MCF 10A (cell line): ENCODE measurements at regions not wholly inside any gene's neighbourhood (a gene's known extent, or its start where the extent isn't known, plus 50 kb on each side); places are given as distances from the start of the nearest gene placed in this dataset.

Experiments used
- BruUV-seq: library from RNA; stranded (reverse); fragments of 400-500 nt; replicated peaks from 2 replicates; lab custom pipeline; 2021; lab: Mats Ljungman, UMichigan
- CTCF ChIA-PET: fragments of 300-600 bp; sonication (Branson Sonifier 250); formaldehyde crosslinking; extraction: SDS; loops from one replicate; lab custom pipeline; 2021; ENCODE audit warnings: antibody characterized with exemption, inconsistent platforms; lab: Yijun Ruan, JAX
- POLR2A ChIA-PET: fragments of 300-600, 350-650 bp; sonication (Branson Sonifier 250); formaldehyde crosslinking; extraction: SDS; loops from one replicate; lab custom pipeline; 2020; ENCODE audit warnings: antibody characterized with exemption, inconsistent platforms; lab: Yijun Ruan, JAX
- DNase-seq: peaks from one replicate; pipeline ENCODE4 v3.0.0-alpha.2; 2018; ENCODE audit not compliant: unreplicated experiment
- H3K27ac Mint-ChIP-seq: one replicate; pipeline ENCODE4 v1.8.0; 2022; ENCODE audit warnings: mild to moderate bottlenecking, low read depth, mixed read lengths; ENCODE audit not compliant: unreplicated experiment
- H3K27me3 Mint-ChIP-seq: one replicate; pipeline ENCODE4 v1.8.0; 2022; ENCODE audit warnings: mixed read lengths; ENCODE audit not compliant: insufficient read depth, unreplicated experiment
- H3K36me3 Mint-ChIP-seq: one replicate; pipeline ENCODE4 v1.8.0; 2022; ENCODE audit warnings: mild to moderate bottlenecking, moderate library complexity, mixed read lengths; ENCODE audit not compliant: insufficient read depth, unreplicated experiment
- H3K4me1 Mint-ChIP-seq: one replicate; pipeline ENCODE4 v1.8.0; 2022; ENCODE audit warnings: mixed read lengths; ENCODE audit not compliant: insufficient read depth, unreplicated experiment
- H3K4me3 Mint-ChIP-seq: one replicate; pipeline ENCODE4 v1.8.0; 2022; ENCODE audit warnings: mild to moderate bottlenecking, moderate library complexity, mixed read lengths; ENCODE audit not compliant: unreplicated experiment
- H3K9me3 Mint-ChIP-seq: one replicate; pipeline ENCODE4 v1.8.0; 2022; ENCODE audit warnings: mixed read lengths; ENCODE audit not compliant: unreplicated experiment
- CTCF ChIP-seq: fragments of 200-600 bp; IDR thresholded peaks from one replicate; pipeline ENCODE4 v1.8.0; 2022; ENCODE audit warnings: antibody characterized with exemption, mild to moderate bottlenecking; ENCODE audit not compliant: unreplicated experiment
- intact Hi-C: fragments of 100-400 bp; cut with micrococcal nuclease; formaldehyde crosslinking; loops from 2 replicates; pipeline ENCODE4 v1.14.1; 2022

GRCh38 chr7:67955061-67955460 is 958.4 kb downstream of the TYW1 start:
- no TSS peak for BruUV-seq
- no peak for DNase-seq
- Mint-ChIP-seq H3K9me3 (peaks cover 34% of the 10 kb centered on the region), H3K4me1 (no peaks in the 10 kb centered on the region), H3K27me3 (no peaks in the 10 kb centered on the region), H3K4me3 (no peak overlapping the region), H3K27ac (no peak overlapping the region), H3K36me3 (no peaks in the 10 kb centered on the region)
- POLR2A ChIA-PET = no interaction called here
- TF ChIP-seq CTCF = no peak
- intact Hi-C loops = no loop called here
- CTCF ChIA-PET = no interaction called here

- no peak for TF ChIP-seq CTCF
Measured at GRCh38 chr7:67962863-67963262, 966.2 kb downstream of the TYW1 start.

GRCh38 chr7:67976490-67976889 is 979.9 kb downstream of the TYW1 start:
- Mint-ChIP-seq H3K36me3 (no peaks in the 10 kb centered on the region), H3K27me3 (no peaks in the 10 kb centered on the region), H3K4me1 (no peaks in the 10 kb centered on the region), H3K4me3 (no peak overlapping the region), H3K9me3 (peaks cover 10% of the 10 kb centered on the region), H3K27ac (no peak overlapping the region)
- POLR2A ChIA-PET = no interaction called here
- CTCF ChIA-PET = no interaction called here
- DNase-seq = no peak
- BruUV-seq = no TSS peak
- intact Hi-C loops = no loop called here
- TF ChIP-seq CTCF = no peak

More at GRCh38 chr7:67962863-67963262, 966.2 kb downstream of the TYW1 start:
- ChIA-PET POLR2A (no interaction called here), CTCF (no interaction called here)
- DNase-seq = no peak
- H3K27ac Mint-ChIP-seq = no peak overlapping the region
- intact Hi-C loops = no loop called here
- H3K36me3 Mint-ChIP-seq = no peaks in the 10 kb centered on the region
- H3K4me1 Mint-ChIP-seq = no peaks in the 10 kb centered on the region
- BruUV-seq = no TSS peak
- H3K4me3 Mint-ChIP-seq = no peak overlapping the region
- H3K9me3 Mint-ChIP-seq = peaks cover 27% of the 10 kb centered on the region
- no peaks in the 10 kb centered on the region for H3K27me3 Mint-ChIP-seq

- Mint-ChIP-seq H3K36me3 (no peaks in the 10 kb centered on the region), H3K27ac (no peak overlapping the region), H3K9me3 (peaks cover 18% of the 10 kb centered on the region), H3K4me1 (no peaks in the 10 kb centered on the region), H3K27me3 (no peaks in the 10 kb centered on the region), H3K4me3 (no peak overlapping the region)
- POLR2A ChIA-PET = no interaction called here
- no TSS peak for BruUV-seq
- DNase-seq = no peak
- CTCF ChIA-PET = interaction anchor here (0.6 kb wide), 2 partner anchors 611 to 1078 kb away, joined by 3 to 4 read pairs; no protein-coding TSS in a partner anchor
- no peak for TF ChIP-seq CTCF
- intact Hi-C loops = no loop called here
Measured at GRCh38 chr7:67983486-67983885, 986.9 kb downstream of the TYW1 start.
